OCI-LY7 (cell line): ENCODE measurements at regions not wholly inside any gene's neighbourhood (a gene's known extent, or its start where the extent isn't known, plus 50 kb on each side); places are given as distances from the start of the nearest gene placed in this dataset.

Experiments
- BruUV-seq: library from RNA; stranded (reverse); fragments of 400-500 nt; replicated peaks from 2 replicates; lab custom pipeline; 2021; lab: Mats Ljungman, UMichigan
- CTCF ChIA-PET: fragments of 300-600 bp; sonication (Branson Sonifier 250); formaldehyde crosslinking; loops from one replicate; lab custom pipeline; 2022; ENCODE audit warnings: antibody characterized with exemption; ENCODE audit not compliant: unreplicated experiment; lab: Charles Lee
- POLR2A ChIA-PET: fragments of 300-600 bp; sonication (Branson Sonifier 250); formaldehyde crosslinking; loops from one replicate; lab custom pipeline; 2022; ENCODE audit warnings: antibody characterized with exemption; lab: Charles Lee
- DNase-seq: peaks from one replicate; pipeline ENCODE4 v3.0.0-alpha.2; 2015; ENCODE audit warnings: low spot score
- H2AFZ ChIP-seq: fragments of 200-600 bp; sonication (generic), shearing (Covaris generic); 2 replicates; pipeline ENCODE4 v1.6.1; 2014; ENCODE audit warnings: mild to moderate bottlenecking, antibody characterized with exemption, low read length, moderate library complexity
- H3K27ac ChIP-seq: fragments of 200-600 bp; sonication (generic); 2 replicates; pipeline ENCODE4 v1.5.1; 2014; ENCODE audit warnings: mixed run types, low read depth, mild to moderate bottlenecking, moderate library complexity, low read length, inconsistent platforms; ENCODE audit not compliant: poor library complexity, severe bottlenecking
- H3K36me3 ChIP-seq: fragments of 200-600 bp; sonication (generic); 2 replicates; pipeline ENCODE4 v1.6.1; 2014; ENCODE audit warnings: mild to moderate bottlenecking, antibody characterized with exemption, low read length, moderate library complexity, mixed read lengths; ENCODE audit not compliant: insufficient read depth
- H3K4me1 ChIP-seq: fragments of 200-600 bp; sonication (generic); 2 replicates; pipeline ENCODE4 v1.5.1; 2014; ENCODE audit warnings: mild to moderate bottlenecking, low read length; ENCODE audit not compliant: insufficient read depth, poor library complexity, severe bottlenecking
- H3K4me2 ChIP-seq: fragments of 200-600 bp; sonication (generic); 2 replicates; pipeline ENCODE4 v1.6.1; 2014; ENCODE audit warnings: mild to moderate bottlenecking, low read length
- H3K4me3 ChIP-seq: fragments of 200-600 bp; sonication (generic); 2 replicates; pipeline ENCODE4 v1.5.1; 2014; ENCODE audit warnings: mild to moderate bottlenecking, low read depth, low read length; ENCODE audit not compliant: poor library complexity, severe bottlenecking
- H3K79me2 ChIP-seq: fragments of 200-600 bp; sonication (generic); 2 replicates; pipeline ENCODE4 v1.6.1; 2016; ENCODE audit warnings: low read depth, mild to moderate bottlenecking, low read length, moderate library complexity, mixed read lengths; ENCODE audit not compliant: insufficient read depth
- H3K9me2 ChIP-seq: fragments of 200-600 bp; sonication (generic); 2 replicates; pipeline ENCODE4 v1.6.1; 2016; ENCODE audit warnings: mild to moderate bottlenecking, low read length, mixed read lengths; ENCODE audit not compliant: insufficient read depth
- H3K9me3 ChIP-seq: fragments of 200-600 bp; sonication (generic); 2 replicates; pipeline ENCODE4 v1.6.1; 2014; ENCODE audit warnings: mild to moderate bottlenecking, mixed run types, low read length, mixed read lengths
- H4K20me1 ChIP-seq: fragments of 200-600 bp; sonication (generic); 2 replicates; pipeline ENCODE4 v1.6.1; 2014; ENCODE audit warnings: mild to moderate bottlenecking, antibody characterized with exemption, low read length, moderate library complexity, mixed read lengths; ENCODE audit not compliant: insufficient read depth
- CTCF ChIP-seq: fragments of 200-600 bp; sonication (generic); conservative IDR thresholded peaks from 2 replicates; pipeline ENCODE4 v1.5.1; 2014; ENCODE audit warnings: mild to moderate bottlenecking, antibody characterized with exemption, low read length, moderate library complexity, mixed read lengths
- EZH2phosphoT487 ChIP-seq: fragments of 200-600 bp; sonication (generic); IDR thresholded peaks from 2 replicates; pipeline ENCODE4 v1.6.1; 2018; ENCODE audit warnings: low read depth, borderline replicate concordance, mild to moderate bottlenecking, mixed run types, antibody characterized with exemption, low read length, moderate library complexity, mixed read lengths
- intact Hi-C: fragments of 100-400 bp; cut with micrococcal nuclease; formaldehyde crosslinking; loops from one replicate; pipeline ENCODE4 v1.10.0; 2022; ENCODE audit not compliant: unreplicated experiment

GRCh38 chr14:105865904-105866840 is 339.8 kb downstream of the TMEM121 start:
- peaks cover 28% of the 10 kb centered on the region for H3K36me3 ChIP-seq
- no TSS peak for BruUV-seq
- POLR2A ChIA-PET = no interaction called here
- no peaks in the 10 kb centered on the region for H3K9me3 ChIP-seq
- H3K9me2 ChIP-seq = no peaks in the 10 kb centered on the region
- no peaks in the 10 kb centered on the region for H3K4me1 ChIP-seq
- CTCF ChIA-PET = no interaction called here
- intact Hi-C loops = no loop called here
- H2AFZ ChIP-seq = no peak overlapping the region
- no peaks in the 10 kb centered on the region; the same call in 1 of the 2 replicates for H4K20me1 ChIP-seq
- peaks cover 28% of the 10 kb centered on the region for H3K79me2 ChIP-seq
- TF ChIP-seq EZH2phosphoT487 (no peak), CTCF (no peak)
- no peak overlapping the region for H3K4me2 ChIP-seq
- no peak for DNase-seq
- no peak overlapping the region for H3K27ac ChIP-seq
- no peak overlapping the region for H3K4me3 ChIP-seq

- H3K4me1 ChIP-seq = no peaks in the 10 kb centered on the region
- H3K9me3 ChIP-seq = no peaks in the 10 kb centered on the region
- intact Hi-C loops = no loop called here
- POLR2A ChIA-PET = no interaction called here
- H4K20me1 ChIP-seq = no peaks in the 10 kb centered on the region; the same call in 1 of the 2 replicates
- H3K79me2 ChIP-seq = peaks cover 21% of the 10 kb centered on the region
- H3K9me2 ChIP-seq = no peaks in the 10 kb centered on the region
- no peak overlapping the region for H2AFZ ChIP-seq
- peaks cover 21% of the 10 kb centered on the region for H3K36me3 ChIP-seq
- DNase-seq = no peak
- BruUV-seq = no TSS peak
- CTCF ChIA-PET = no interaction called here
- H3K27ac ChIP-seq = no peak overlapping the region
- no peak overlapping the region for H3K4me2 ChIP-seq
- H3K4me3 ChIP-seq = no peak overlapping the region
- TF ChIP-seq EZH2phosphoT487 (no peak), CTCF (no peak)
Measured at GRCh38 chr14:105866841-105867321, 340.5 kb downstream of the TMEM121 start.
